A549 (cell line): ENCODE measurements at regions not wholly inside any gene's neighbourhood (a gene's known extent, or its start where the extent isn't known, plus 50 kb on each side); places are given as distances from the start of the nearest gene placed in this dataset.

Experiments
- CTCF ChIP-seq: fragments of >200 bp; sonication (Bioruptor Twin); formaldehyde crosslinking; IDR thresholded peaks from 3 replicates; pipeline ENCODE4 v1.5.1; 2016
- HOXB13 ChIP-seq: fragments of 250-450 bp; sonication (Bioruptor Pico); IDR thresholded peaks from 2 replicates; pipeline ENCODE4 v1.5.0; 2020; ENCODE audit warnings: low read depth, mild to moderate bottlenecking, moderate library complexity
- POLR2A ChIP-seq: IDR thresholded peaks from 2 replicates; pipeline ENCODE4 v1.6.1; 2012; ENCODE audit warnings: mild to moderate bottlenecking, low read length
- REST ChIP-seq: fragments of 200-600 bp; sonication (generic); IDR thresholded peaks from 2 replicates; pipeline ENCODE4 v1.6.1; 2016; ENCODE audit warnings: antibody characterized with exemption, mild to moderate bottlenecking, moderate library complexity
- RFX5 ChIP-seq: fragments of 450-650 bp; IDR thresholded peaks from 2 replicates; pipeline ENCODE4 v1.7.1; 2014; ENCODE audit warnings: antibody characterized with exemption, mild to moderate bottlenecking, moderate library complexity
- TF ChIP-seq, protein P1 (sequence below): IDR thresholded peaks from 2 replicates; pipeline ENCODE4 v1.6.1; 2012

GRCh38 chr10:113476673-113477072 is 76.2 kb upstream of the HABP2 start:
- TF ChIP-seq RFX5 (no peak), HOXB13 (CRISPR knock-in tag) (no peak), CTCF (no peak), POLR2A (no peak), REST (no peak)
- TF ChIP-seq, protein P1, sequence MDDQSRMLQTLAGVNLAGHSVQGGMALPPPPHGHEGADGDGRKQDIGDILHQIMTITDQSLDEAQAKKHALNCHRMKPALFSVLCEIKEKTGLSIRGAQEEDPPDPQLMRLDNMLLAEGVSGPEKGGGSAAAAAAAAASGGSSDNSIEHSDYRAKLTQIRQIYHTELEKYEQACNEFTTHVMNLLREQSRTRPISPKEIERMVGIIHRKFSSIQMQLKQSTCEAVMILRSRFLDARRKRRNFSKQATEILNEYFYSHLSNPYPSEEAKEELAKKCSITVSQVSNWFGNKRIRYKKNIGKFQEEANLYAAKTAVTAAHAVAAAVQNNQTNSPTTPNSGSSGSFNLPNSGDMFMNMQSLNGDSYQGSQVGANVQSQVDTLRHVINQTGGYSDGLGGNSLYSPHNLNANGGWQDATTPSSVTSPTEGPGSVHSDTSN = no peak
